ENCODE measurements at regions not wholly inside any gene's neighbourhood (a gene's known extent, or its start where the extent isn't known, plus 50 kb on each side); places are given as distances from the start of the nearest gene placed in this dataset.

DNA sequence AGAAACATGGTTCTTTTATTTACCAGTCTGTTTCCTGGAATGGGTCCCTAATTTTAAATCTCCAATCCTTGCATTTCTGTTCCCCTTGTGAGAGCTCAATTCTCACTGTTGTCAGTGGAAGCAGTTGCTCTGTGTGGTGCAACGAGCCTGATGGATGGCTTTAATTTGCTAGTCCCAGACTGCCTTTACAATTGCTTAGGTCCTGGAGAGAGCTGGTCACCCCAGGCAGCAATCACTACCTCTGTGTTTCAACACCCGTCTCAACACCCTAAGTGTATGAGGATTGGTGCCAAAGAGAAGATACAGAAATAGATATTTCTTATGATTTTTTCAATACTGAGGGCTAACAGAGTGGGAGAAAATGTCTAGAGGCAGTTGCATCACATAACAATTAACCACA, 873.8 kb downstream of the GLUD2 start:
- TF ChIP-seq POLR2AphosphoS5 (IDR thresholded peaks at IDR 0.05) (no peak), POLR2A (IDR thresholded peaks at IDR 0.05) (no peak)
- TF ChIP-seq, protein P1, sequence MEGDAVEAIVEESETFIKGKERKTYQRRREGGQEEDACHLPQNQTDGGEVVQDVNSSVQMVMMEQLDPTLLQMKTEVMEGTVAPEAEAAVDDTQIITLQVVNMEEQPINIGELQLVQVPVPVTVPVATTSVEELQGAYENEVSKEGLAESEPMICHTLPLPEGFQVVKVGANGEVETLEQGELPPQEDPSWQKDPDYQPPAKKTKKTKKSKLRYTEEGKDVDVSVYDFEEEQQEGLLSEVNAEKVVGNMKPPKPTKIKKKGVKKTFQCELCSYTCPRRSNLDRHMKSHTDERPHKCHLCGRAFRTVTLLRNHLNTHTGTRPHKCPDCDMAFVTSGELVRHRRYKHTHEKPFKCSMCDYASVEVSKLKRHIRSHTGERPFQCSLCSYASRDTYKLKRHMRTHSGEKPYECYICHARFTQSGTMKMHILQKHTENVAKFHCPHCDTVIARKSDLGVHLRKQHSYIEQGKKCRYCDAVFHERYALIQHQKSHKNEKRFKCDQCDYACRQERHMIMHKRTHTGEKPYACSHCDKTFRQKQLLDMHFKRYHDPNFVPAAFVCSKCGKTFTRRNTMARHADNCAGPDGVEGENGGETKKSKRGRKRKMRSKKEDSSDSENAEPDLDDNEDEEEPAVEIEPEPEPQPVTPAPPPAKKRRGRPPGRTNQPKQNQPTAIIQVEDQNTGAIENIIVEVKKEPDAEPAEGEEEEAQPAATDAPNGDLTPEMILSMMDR (IDR thresholded peaks at IDR 0.05 in 8 of 11, conservative IDR thresholded peaks at IDR 0.05 in 3 of 11): no peak
- Histone ChIP-seq H3K27ac (no peak overlapping the region), H3K4me1 (no peaks in the 10 kb centered on the region), H3K27me3 (replicated peaks in 1 of 7) (no peaks in the 10 kb centered on the region), H3K36me3 (no peaks in the 10 kb centered on the region), H3K9me3 (peaks cover 0 to 7% (median 0%) of the 10 kb centered on the region in 8 donors), H3K4me3 (no peak overlapping the region)
- 25 to 48% (median 29%) methylated on average over 2 of the region's 2 CpGs for WGBS, 5 donors
- intact Hi-C loops (cut with DNase I; ENCODE audit: low total_unique reads): no loop called here
- DNase-seq: no peak

DNA sequence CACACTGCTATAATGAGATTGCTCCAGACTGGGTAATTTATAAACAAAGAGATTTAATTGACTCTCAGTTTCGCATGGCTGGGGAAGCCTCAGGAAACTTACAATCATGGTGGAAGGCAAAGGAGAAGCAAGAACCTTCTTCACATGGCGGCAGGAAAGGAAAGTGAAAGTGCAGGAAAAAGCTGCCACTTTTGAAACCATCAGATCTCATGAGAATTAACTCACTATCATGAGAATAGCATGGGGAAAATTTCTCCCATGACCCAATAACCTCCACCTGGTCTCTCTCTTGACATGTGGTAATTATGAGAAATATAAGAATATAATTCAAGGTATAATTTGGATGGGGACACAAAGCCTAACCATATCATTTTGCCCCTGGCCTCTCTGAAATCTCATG, 884.2 kb downstream of the GLUD2 start:
- no peaks in the 10 kb centered on the region for H3K36me3 ChIP-seq
- H3K4me1 ChIP-seq: no peaks in the 10 kb centered on the region
- no peaks in the 10 kb centered on the region for H3K27me3 ChIP-seq (replicated peaks in 1 of 7)
- no peak overlapping the region for H3K27ac ChIP-seq
- 65 to 94% (median 74%) methylated on average over 2 of the region's 2 CpGs for WGBS, 5 donors
- intact Hi-C loops (cut with DNase I; ENCODE audit: low total_unique reads): no loop called here
- no peak for DNase-seq
- H3K9me3 ChIP-seq: peaks cover 0 to 25% (median 0%) of the 10 kb centered on the region in 8 donors
- TF ChIP-seq POLR2A (IDR thresholded peaks at IDR 0.05) (no peak), POLR2AphosphoS5 (IDR thresholded peaks at IDR 0.05) (no peak)
- TF ChIP-seq, protein P1 (IDR thresholded peaks at IDR 0.05 in 8 of 11, conservative IDR thresholded peaks at IDR 0.05 in 3 of 11): no peak
- H3K4me3 ChIP-seq: no peak overlapping the region

DNA sequence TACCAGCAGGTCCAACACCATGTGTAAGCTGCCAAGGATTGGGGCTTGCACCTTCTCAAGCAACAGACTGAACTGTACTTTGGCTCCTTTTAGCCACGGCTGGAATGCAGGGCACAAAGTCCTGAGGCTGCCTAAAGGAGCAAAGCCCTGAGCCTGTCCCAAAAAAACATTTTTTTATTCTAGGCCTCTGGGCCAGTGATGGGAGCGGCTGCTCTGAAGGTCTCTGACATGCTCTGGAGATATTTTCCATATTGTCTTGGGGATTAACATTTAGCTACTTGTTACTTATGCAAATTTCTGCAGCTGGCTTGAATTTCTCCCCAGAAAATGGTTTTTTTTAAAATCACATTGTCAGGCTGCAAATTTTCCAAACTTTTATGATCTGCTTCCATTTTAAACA, 885.3 kb downstream of the GLUD2 start:
- Histone ChIP-seq H3K27ac (no peak overlapping the region), H3K4me3 (no peak overlapping the region), H3K4me1 (no peaks in the 10 kb centered on the region), H3K36me3 (no peaks in the 10 kb centered on the region), H3K9me3 (peaks cover 0 to 15% (median 0%) of the 10 kb centered on the region in 8 donors), H3K27me3 (replicated peaks in 1 of 7) (no peaks in the 10 kb centered on the region)
- no peak for TF ChIP-seq POLR2AphosphoS5 (IDR thresholded peaks at IDR 0.05)
- TF ChIP-seq, protein P1 (IDR thresholded peaks at IDR 0.05 in 8 of 11, conservative IDR thresholded peaks at IDR 0.05 in 3 of 11): no peak
- TF ChIP-seq POLR2A (IDR thresholded peaks at IDR 0.05): no peak
- intact Hi-C loops (cut with DNase I; ENCODE audit: low total_unique reads): no loop called here
- WGBS, 5 donors: 66 to 90% (median 73%) methylated on average over 2 of the region's 2 CpGs
- no peak for DNase-seq

DNA sequence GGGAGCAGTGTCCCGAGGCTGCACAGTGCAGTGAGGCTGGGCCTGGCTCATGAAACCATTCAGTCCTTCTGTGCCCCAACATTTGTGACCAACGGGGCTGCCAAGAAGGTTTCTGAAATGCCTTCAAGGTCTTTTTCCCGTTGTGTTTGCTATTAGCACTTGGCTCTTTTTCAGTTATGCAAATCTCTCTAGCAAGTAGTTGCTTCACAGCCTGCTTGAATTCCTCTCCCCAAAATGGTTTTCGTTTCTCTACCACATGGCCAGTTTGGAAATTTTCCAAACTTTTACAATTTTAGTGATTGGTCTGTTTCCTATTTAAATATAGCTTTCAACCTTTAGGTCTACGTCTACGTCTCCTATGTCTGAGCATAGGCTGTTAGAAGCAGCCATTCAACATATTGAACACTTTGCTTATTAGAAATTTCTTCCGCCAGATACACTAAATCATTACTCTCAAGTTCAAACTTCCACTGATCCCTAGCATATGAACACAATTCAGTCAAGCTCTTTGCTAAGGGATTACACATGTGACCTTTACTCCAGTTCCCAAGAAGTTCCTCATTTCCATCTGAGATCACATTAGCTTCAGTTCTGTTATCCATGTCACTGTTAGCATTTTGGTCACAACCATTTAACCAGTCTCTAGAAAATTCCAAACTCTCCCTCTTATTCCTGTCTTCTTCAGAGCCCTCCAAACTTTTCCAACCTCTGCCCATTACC, 901.8 kb downstream of the GLUD2 start:
- intact Hi-C loops (cut with DNase I; ENCODE audit: low total_unique reads): no loop called here
- Histone ChIP-seq H3K36me3 (no peaks in the 10 kb centered on the region), H3K27ac (no peak overlapping the region), H3K4me3 (no peak overlapping the region), H3K27me3 (replicated peaks in 1 of 7) (no peaks in the 10 kb centered on the region), H3K4me1 (no peaks in the 10 kb centered on the region), H3K9me3 (peaks cover 0 to 10% (median 0%) of the 10 kb centered on the region in 8 donors)
- TF ChIP-seq POLR2A (IDR thresholded peaks at IDR 0.05) (no peak), POLR2AphosphoS5 (IDR thresholded peaks at IDR 0.05) (no peak)
- TF ChIP-seq, protein P1 (IDR thresholded peaks at IDR 0.05 in 8 of 11, conservative IDR thresholded peaks at IDR 0.05 in 3 of 11): no peak
- no peak for DNase-seq
- WGBS, 5 donors: 64 to 79% (median 70%) methylated on average over 7 of the region's 7 CpGs

Measured in spleen (tissue), 11 donors.